BE2C (cell line): ENCODE measurements at regions not wholly inside any gene's neighbourhood (a gene's known extent, or its start where the extent isn't known, plus 50 kb on each side); places are given as distances from the start of the nearest gene placed in this dataset.

Experiments
- DNase-seq: peaks from one replicate; pipeline ENCODE4 v3.0.0-alpha.2; 2020
- H3K27me3 ChIP-seq: fragments of 250-450 bp; sonication (Bioruptor Pico); 2 replicates; pipeline ENCODE4 v1.5.1; 2020; ENCODE audit warnings: mild to moderate bottlenecking
- H3K36me3 ChIP-seq: fragments of 250-450 bp; sonication (Bioruptor Pico); 2 replicates; pipeline ENCODE4 v1.5.1; 2020; ENCODE audit warnings: mild to moderate bottlenecking
- H3K4me1 ChIP-seq: fragments of 250-450 bp; sonication (Bioruptor Pico); 2 replicates; pipeline ENCODE4 v1.5.1; 2020
- H3K4me3 ChIP-seq: 2 replicates; pipeline ENCODE4 v1.5.1; 2011; ENCODE audit warnings: low read depth, low read length
- H3K9me3 ChIP-seq: fragments of 250-450 bp; sonication (Bioruptor Pico); 2 replicates; pipeline ENCODE4 v1.5.1; 2020
- TF ChIP-seq, protein P1 (sequence below): IDR thresholded peaks from 2 replicates; pipeline ENCODE4 v1.5.1; 2012; ENCODE audit warnings: mild to moderate bottlenecking, low read depth, low read length

DNA sequence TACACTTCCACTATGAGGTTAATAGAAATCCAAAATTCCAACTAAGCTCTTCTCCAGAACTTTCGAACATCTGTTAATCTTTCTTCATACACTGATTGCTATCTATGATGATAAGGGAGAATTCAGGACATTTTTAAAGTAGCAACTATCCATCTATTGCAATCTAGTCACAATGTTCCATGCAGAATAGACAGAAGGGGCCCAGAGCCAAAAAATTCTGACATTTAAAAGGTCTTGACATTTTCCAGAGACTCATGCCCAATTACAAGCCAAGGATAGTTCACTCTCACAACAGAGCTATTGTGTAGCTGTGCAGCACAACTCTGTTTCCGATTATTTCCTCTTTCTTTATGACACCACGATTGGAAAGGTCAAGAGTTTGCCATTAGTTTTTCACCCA lies 999.7 kb upstream of the ALCAM start:
- H3K4me3 ChIP-seq, result no peak overlapping the region
- no peaks in the 10 kb centered on the region for H3K36me3 ChIP-seq
- H3K27me3 ChIP-seq, result no peaks in the 10 kb centered on the region
- peak; percentile 16 for DNase-seq
- TF ChIP-seq, protein P1, sequence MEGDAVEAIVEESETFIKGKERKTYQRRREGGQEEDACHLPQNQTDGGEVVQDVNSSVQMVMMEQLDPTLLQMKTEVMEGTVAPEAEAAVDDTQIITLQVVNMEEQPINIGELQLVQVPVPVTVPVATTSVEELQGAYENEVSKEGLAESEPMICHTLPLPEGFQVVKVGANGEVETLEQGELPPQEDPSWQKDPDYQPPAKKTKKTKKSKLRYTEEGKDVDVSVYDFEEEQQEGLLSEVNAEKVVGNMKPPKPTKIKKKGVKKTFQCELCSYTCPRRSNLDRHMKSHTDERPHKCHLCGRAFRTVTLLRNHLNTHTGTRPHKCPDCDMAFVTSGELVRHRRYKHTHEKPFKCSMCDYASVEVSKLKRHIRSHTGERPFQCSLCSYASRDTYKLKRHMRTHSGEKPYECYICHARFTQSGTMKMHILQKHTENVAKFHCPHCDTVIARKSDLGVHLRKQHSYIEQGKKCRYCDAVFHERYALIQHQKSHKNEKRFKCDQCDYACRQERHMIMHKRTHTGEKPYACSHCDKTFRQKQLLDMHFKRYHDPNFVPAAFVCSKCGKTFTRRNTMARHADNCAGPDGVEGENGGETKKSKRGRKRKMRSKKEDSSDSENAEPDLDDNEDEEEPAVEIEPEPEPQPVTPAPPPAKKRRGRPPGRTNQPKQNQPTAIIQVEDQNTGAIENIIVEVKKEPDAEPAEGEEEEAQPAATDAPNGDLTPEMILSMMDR, result no peak
- no peaks in the 10 kb centered on the region for H3K4me1 ChIP-seq
- H3K9me3 ChIP-seq, result no peaks in the 10 kb centered on the region

DNA sequence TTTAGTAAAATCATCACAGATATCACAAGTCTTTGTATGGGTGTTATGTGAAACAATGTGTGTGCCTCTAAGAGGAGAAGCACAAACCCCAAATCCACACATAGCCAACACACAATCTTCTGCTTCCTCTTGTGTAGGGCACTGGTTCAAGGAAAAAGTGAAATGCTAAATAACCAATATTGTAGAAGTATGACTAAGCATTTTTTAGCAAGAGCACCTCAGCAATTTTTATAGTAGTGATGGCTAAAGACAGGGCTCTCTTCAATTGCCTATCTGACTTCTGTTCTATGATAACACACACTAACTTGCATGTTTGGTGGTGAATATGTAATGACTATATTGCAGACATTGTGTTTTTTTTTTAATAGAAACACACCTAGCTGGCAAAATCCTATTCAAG lies 997.9 kb upstream of the ALCAM start:
- no peaks in the 10 kb centered on the region for H3K36me3 ChIP-seq
- H3K9me3 ChIP-seq, result no peaks in the 10 kb centered on the region
- no peaks in the 10 kb centered on the region for H3K27me3 ChIP-seq
- H3K4me1 ChIP-seq, result no peaks in the 10 kb centered on the region
- no peak overlapping the region for H3K4me3 ChIP-seq
- no peak for DNase-seq
- TF ChIP-seq, protein P1, result no peak

DNA sequence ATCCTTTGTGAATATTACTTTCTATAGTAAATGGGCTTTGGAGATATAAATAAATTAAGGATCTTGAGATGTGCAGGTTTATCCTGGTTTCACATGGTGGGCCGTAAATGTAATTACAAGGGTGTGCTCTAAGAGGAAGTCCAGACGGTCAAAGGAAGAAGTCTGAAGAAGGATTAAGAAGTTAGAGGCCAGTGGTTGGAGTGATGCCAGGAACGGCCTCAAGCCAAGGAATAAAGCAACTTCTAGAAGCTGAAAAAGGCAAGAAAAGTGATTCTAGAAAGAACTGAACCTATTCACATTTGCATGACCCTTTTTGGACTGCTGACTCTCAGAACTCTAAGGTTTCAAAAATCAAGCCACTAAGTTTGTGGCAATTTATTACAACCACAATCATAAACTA lies 981.3 kb upstream of the ALCAM start:
- H3K27me3 ChIP-seq, result no peaks in the 10 kb centered on the region
- no peak overlapping the region for H3K4me3 ChIP-seq
- no peak for DNase-seq
- no peaks in the 10 kb centered on the region for H3K9me3 ChIP-seq
- TF ChIP-seq, protein P1, result no peak
- H3K4me1 ChIP-seq, result no peaks in the 10 kb centered on the region; the same call in 1 of the 2 replicates
- H3K36me3 ChIP-seq, result no peaks in the 10 kb centered on the region

DNA sequence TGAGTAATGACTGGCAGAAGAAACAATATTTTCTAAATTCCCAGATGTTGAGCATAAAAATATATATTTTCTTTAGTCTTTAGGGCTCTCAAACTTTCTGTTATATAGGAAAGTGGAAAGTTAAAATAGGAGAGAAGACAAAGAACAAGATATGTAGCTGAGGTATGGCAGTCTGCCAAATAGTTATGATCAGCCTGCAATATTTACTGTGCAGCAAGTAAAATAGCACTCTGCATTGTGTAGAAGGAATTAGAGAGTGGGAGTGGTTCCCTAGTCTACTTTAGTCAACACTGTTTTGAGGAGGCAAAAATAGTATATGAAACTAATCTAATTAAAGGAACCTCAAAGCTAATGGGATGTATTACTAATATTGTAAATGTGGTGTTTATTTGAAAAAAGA lies 978.1 kb upstream of the ALCAM start:
- Histone ChIP-seq H3K36me3 (no peaks in the 10 kb centered on the region), H3K27me3 (no peaks in the 10 kb centered on the region), H3K4me1 (no peaks in the 10 kb centered on the region; the same call in 1 of the 2 replicates), H3K9me3 (no peaks in the 10 kb centered on the region), H3K4me3 (no peak overlapping the region)
- DNase-seq, result peak; percentile 12
- TF ChIP-seq, protein P1, result no peak

DNA sequence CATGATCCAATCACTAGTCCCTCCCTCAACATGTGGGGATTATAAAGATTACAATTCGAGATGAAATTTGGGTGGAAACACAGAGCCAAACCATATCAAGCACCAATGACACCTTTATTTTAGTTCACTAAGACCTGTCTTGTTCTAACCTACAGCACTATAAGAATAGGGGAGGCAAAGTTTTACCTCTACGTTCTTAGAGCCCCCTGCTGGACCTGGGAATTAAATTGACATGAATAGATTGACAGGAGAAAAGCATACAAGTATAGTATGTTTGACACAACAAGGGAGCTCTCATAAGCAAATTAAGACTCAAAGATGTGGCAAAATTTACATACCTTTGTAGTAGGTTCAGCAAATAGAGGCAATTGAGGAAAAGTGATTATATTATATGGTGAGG lies 974.4 kb upstream of the ALCAM start:
- peak; percentile 22 for DNase-seq
- Histone ChIP-seq H3K36me3 (no peaks in the 10 kb centered on the region), H3K4me1 (no peaks in the 10 kb centered on the region; the same call in 1 of the 2 replicates), H3K4me3 (no peak overlapping the region), H3K9me3 (no peaks in the 10 kb centered on the region), H3K27me3 (no peaks in the 10 kb centered on the region)
- TF ChIP-seq, protein P1, result peak; percentile 40

DNA sequence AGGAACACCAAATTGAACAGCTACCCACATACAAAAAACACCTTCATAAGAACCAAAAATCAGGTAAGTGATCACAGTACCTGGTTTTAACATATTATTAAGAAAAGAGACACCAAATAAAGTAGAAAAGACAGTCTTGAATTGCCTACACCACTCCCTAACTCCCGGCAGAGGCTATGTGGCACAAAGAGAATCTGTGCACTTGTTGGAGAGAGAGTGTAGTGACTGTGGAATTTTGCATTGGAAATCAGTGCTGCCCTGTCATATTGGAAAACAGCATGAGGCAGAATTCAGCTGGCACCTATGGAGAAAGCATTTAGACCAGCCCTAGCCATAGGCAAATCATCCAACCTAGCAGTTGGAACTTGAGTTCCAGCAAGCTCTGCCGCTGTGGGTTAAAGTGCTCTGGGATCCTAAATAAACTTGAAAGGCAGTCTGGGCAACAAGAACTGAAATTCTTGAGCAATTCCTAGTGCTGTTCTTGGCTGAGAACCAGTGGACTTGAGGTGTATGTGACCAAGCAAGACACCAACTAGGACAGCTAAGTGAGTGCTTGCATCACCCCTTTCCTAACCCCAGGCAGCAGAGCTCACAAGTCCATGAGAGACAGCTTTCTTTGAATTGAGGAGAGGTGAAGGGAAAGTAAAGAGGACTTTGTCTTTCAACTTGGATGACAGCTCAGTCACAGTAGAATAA lies 969.6 kb upstream of the ALCAM start:
- Histone ChIP-seq H3K4me1 (no peaks in the 10 kb centered on the region), H3K36me3 (no peaks in the 10 kb centered on the region), H3K9me3 (no peaks in the 10 kb centered on the region), H3K4me3 (no peak overlapping the region), H3K27me3 (no peaks in the 10 kb centered on the region)
- TF ChIP-seq, protein P1, result no peak
- DNase-seq, result no peak
